GM23338 (cell line): ENCODE measurements at regions not wholly inside any gene's neighbourhood (a gene's known extent, or its start where the extent isn't known, plus 50 kb on each side); places are given as distances from the start of the nearest gene placed in this dataset.

Source experiments
- ATAC-seq: fragments of 200-7000 bp; cut with Tn5 transposase; 3 replicates; pipeline ENCODE4 v1.9.1; 2020
- DNase-seq: peaks from one replicate; pipeline ENCODE4 v3.0.0-alpha.2; 2015; ENCODE audit warnings: low spot score
- H2AFZ ChIP-seq: fragments of 200-600 bp; sonication (generic); 2 replicates; pipeline ENCODE4 v1.8.0; 2016; ENCODE audit warnings: antibody characterized with exemption, mild to moderate bottlenecking, moderate library complexity
- H3F3A ChIP-seq: fragments of 200-600 bp; sonication (generic); replicated peaks from 2 replicates; pipeline ENCODE4 v1.8.0; 2017; ENCODE audit warnings: antibody characterized with exemption, mixed run types, low read depth
- H3K27ac ChIP-seq: fragments of 200-600 bp; sonication (generic); 2 replicates; pipeline ENCODE4 v1.6.1; 2016; ENCODE audit warnings: low read depth
- H3K27me3 ChIP-seq: fragments of 200-600 bp; sonication (generic); 2 replicates; pipeline ENCODE4 v1.8.0; 2016; ENCODE audit warnings: mild to moderate bottlenecking, mixed run types, moderate library complexity; ENCODE audit not compliant: insufficient read depth
- H3K36me3 ChIP-seq: fragments of 200-600 bp; sonication (generic); 2 replicates; pipeline ENCODE4 v1.8.0; 2016; ENCODE audit warnings: mild to moderate bottlenecking; ENCODE audit not compliant: insufficient read depth
- H3K4me1 ChIP-seq: fragments of 200-600 bp; sonication (generic); 2 replicates; pipeline ENCODE4 v1.8.0; 2016; ENCODE audit warnings: mild to moderate bottlenecking, moderate library complexity; ENCODE audit not compliant: insufficient read depth
- H3K4me2 ChIP-seq: fragments of 200-600 bp; sonication (generic); 2 replicates; pipeline ENCODE4 v1.7.1; 2017; ENCODE audit warnings: mixed run types
- H3K4me3 ChIP-seq: fragments of 200-600 bp; sonication (generic); 2 replicates; pipeline ENCODE4 v1.6.1; 2016; ENCODE audit warnings: mixed run types
- H3K79me2 ChIP-seq: fragments of 200-600 bp; sonication (generic); replicated peaks from 2 replicates; pipeline ENCODE4 v1.8.0; 2017; ENCODE audit warnings: mild to moderate bottlenecking; ENCODE audit not compliant: insufficient read depth
- H3K9me2 ChIP-seq: fragments of 200-600 bp; sonication (generic); 2 replicates; pipeline ENCODE4 v1.8.0; 2017; ENCODE audit not compliant: insufficient read depth
- H4K20me1 ChIP-seq: fragments of 200-600 bp; sonication (generic); replicated peaks from 2 replicates; pipeline ENCODE4 v1.8.0; 2017; ENCODE audit warnings: mild to moderate bottlenecking; ENCODE audit not compliant: insufficient read depth
- H3K27ac Mint-ChIP-seq: 2 replicates; pipeline ENCODE4 v1.8.0; 2020; ENCODE audit warnings: inconsistent platforms, mild to moderate bottlenecking, moderate library complexity, mixed read lengths
- H3K27me3 Mint-ChIP-seq: 3 replicates; pipeline ENCODE4 v1.8.0; 2022; ENCODE audit warnings: low read depth, mild to moderate bottlenecking, moderate library complexity, mixed read lengths, inconsistent platforms; ENCODE audit not compliant: insufficient read depth, poor library complexity
- H3K36me3 Mint-ChIP-seq: 3 replicates; pipeline ENCODE4 v1.8.0; 2021; ENCODE audit warnings: low read depth, mild to moderate bottlenecking, inconsistent platforms, moderate library complexity, mixed read lengths
- H3K4me1 Mint-ChIP-seq: 3 replicates; pipeline ENCODE4 v1.8.0; 2020; ENCODE audit warnings: mild to moderate bottlenecking, inconsistent platforms, mixed read lengths
- H3K4me3 Mint-ChIP-seq: 3 replicates; pipeline ENCODE4 v1.8.0; 2021; ENCODE audit warnings: moderate library complexity, mild to moderate bottlenecking, inconsistent platforms, mixed read lengths
- H3K9me3 Mint-ChIP-seq: 3 replicates; pipeline ENCODE4 v1.8.0; 2020; ENCODE audit warnings: moderate library complexity, mild to moderate bottlenecking, inconsistent platforms, mixed read lengths
- CREB1 ChIP-seq: fragments of 250-450 bp; sonication (Bioruptor Pico); IDR thresholded peaks from 2 replicates; pipeline ENCODE4 v1.5.0; 2020; ENCODE audit warnings: low read depth, mild to moderate bottlenecking, moderate library complexity
- CTCF ChIP-seq, 2 experiments: fragments of 200-600 bp in 1 of 2; sonication (generic) in 1 of 2; conservative IDR thresholded peaks; 2 replicates each; pipeline versions ENCODE4 v1.5.1 to v1.6.1; 2016 to 2017; ENCODE audit warnings: antibody characterized with exemption in 2 of 2, low read depth in 2 of 2, mild to moderate bottlenecking in 2 of 2, moderate library complexity in 1 of 2
- ETS1 ChIP-seq: IDR thresholded peaks from 2 replicates; pipeline ENCODE4 v1.6.1; 2016; ENCODE audit warnings: antibody characterized with exemption
- EZH2 ChIP-seq: fragments of 200-600 bp; sonication (generic); IDR thresholded peaks from one replicate; pipeline ENCODE4 v1.8.0; 2017; ENCODE audit warnings: antibody characterized with exemption, mild to moderate bottlenecking, low read depth; ENCODE audit not compliant: unreplicated experiment
- NANOG ChIP-seq: IDR thresholded peaks from 2 replicates; pipeline ENCODE4 v1.6.1; 2016; ENCODE audit warnings: antibody characterized with exemption, borderline replicate concordance
- POLR2AphosphoS5 ChIP-seq: IDR thresholded peaks from 2 replicates; pipeline ENCODE4 v1.6.1; 2016; ENCODE audit warnings: antibody characterized with exemption, low read depth
- REST ChIP-seq: IDR thresholded peaks from one replicate; pipeline ENCODE4 v1.6.1; 2018; ENCODE audit warnings: antibody characterized with exemption; ENCODE audit not compliant: unreplicated experiment
- TF ChIP-seq, protein P1 (sequence below): fragments of 250-450 bp; sonication (Bioruptor Pico); IDR thresholded peaks from 2 replicates; pipeline ENCODE4 v1.5.0; 2020; ENCODE audit warnings: mild to moderate bottlenecking, moderate library complexity

DNA sequence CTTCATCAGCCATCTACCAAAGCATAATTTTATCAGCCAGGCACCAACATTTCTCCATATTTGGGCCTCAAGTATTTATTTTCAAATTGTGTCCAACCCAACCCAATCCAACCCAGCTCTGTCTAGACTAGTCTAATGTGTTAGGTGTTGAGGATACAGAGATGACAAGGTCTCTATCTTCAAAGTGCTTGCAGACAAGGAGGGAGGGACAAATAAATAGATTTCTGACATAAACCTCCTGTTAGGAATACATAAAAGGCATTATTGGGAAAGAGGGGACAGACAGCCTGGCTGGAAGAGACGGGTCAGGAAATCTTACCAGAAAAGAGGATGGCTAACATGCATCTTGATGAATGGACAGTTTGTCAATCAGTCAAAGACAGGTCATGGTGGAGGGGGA lies 115.4 kb upstream of the RPS6KA3 start (continued):
- no peak for TF ChIP-seq ETS1
- no peak for TF ChIP-seq CREB1
- TF ChIP-seq REST, result no peak
- TF ChIP-seq EZH2, result no peak
- TF ChIP-seq NANOG, result no peak
- no peak for TF ChIP-seq POLR2AphosphoS5

DNA sequence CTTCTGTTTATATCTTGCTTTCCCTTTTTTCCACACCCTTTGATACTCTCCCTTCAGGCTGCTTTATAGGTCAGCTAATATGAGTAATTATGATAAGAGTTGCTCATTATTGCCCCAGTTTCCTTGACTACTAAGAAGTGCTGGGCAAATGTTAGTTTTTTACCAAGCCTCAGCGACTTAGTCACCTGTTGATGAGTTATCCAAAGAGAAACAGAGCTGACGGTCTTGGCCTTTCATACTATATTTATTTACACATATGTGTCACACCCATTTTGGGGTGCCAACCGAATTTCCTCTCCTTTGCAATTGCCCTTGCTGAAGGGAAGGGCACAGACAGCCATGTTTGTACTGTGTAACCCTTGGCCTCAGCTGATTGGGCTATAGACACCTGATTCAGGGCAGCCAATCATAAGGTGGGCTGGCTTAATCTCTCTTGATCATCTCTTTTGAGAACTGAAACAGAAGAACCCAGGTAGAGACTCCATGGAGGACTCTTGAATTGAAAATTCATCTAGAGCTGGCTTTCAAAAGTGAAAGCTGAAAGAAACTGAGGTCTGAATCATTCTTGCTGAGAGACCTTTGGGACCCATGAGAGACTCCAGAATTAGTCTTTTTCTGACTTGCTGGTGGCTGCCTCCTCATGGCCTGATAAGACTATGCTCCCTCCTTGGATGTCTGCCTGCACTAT lies 111.7 kb upstream of the RPS6KA3 start:
- H3K4me1 Mint-ChIP-seq, result no peaks in the 10 kb centered on the region; the same call in 2 of the 3 replicates
- no peaks in the 10 kb centered on the region for H3K36me3 Mint-ChIP-seq
- TF ChIP-seq, protein P1, sequence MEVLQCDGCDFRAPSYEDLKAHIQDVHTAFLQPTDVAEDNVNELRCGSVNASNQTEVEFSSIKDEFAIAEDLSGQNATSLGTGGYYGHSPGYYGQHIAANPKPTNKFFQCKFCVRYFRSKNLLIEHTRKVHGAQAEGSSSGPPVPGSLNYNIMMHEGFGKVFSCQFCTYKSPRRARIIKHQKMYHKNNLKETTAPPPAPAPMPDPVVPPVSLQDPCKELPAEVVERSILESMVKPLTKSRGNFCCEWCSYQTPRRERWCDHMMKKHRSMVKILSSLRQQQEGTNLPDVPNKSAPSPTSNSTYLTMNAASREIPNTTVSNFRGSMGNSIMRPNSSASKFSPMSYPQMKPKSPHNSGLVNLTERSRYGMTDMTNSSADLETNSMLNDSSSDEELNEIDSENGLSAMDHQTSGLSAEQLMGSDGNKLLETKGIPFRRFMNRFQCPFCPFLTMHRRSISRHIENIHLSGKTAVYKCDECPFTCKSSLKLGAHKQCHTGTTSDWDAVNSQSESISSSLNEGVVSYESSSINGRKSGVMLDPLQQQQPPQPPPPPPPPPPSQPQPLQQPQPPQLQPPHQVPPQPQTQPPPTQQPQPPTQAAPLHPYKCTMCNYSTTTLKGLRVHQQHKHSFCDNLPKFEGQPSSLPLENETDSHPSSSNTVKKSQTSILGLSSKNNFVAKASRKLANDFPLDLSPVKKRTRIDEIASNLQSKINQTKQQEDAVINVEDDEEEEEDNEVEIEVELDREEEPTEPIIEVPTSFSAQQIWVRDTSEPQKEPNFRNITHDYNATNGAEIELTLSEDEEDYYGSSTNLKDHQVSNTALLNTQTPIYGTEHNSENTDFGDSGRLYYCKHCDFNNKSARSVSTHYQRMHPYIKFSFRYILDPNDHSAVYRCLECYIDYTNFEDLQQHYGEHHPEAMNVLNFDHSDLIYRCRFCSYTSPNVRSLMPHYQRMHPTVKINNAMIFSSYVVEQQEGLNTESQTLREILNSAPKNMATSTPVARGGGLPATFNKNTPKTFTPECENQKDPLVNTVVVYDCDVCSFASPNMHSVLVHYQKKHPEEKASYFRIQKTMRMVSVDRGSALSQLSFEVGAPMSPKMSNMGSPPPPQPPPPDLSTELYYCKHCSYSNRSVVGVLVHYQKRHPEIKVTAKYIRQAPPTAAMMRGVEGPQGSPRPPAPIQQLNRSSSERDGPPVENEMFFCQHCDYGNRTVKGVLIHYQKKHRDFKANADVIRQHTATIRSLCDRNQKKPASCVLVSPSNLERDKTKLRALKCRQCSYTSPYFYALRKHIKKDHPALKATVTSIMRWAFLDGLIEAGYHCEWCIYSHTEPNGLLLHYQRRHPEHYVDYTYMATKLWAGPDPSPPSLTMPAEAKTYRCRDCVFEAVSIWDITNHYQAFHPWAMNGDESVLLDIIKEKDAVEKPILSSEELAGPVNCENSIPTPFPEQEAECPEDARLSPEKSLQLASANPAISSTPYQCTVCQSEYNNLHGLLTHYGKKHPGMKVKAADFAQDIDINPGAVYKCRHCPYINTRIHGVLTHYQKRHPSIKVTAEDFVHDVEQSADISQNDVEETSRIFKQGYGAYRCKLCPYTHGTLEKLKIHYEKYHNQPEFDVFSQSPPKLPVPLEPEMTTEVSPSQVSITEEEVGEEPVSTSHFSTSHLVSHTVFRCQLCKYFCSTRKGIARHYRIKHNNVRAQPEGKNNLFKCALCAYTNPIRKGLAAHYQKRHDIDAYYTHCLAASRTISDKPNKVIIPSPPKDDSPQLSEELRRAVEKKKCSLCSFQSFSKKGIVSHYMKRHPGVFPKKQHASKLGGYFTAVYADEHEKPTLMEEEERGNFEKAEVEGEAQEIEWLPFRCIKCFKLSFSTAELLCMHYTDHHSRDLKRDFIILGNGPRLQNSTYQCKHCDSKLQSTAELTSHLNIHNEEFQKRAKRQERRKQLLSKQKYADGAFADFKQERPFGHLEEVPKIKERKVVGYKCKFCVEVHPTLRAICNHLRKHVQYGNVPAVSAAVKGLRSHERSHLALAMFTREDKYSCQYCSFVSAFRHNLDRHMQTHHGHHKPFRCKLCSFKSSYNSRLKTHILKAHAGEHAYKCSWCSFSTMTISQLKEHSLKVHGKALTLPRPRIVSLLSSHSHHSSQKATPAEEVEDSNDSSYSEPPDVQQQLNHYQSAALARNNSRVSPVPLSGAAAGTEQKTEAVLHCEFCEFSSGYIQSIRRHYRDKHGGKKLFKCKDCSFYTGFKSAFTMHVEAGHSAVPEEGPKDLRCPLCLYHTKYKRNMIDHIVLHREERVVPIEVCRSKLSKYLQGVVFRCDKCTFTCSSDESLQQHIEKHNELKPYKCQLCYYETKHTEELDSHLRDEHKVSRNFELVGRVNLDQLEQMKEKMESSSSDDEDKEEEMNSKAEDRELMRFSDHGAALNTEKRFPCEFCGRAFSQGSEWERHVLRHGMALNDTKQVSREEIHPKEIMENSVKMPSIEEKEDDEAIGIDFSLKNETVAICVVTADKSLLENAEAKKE, result no peak
- TF ChIP-seq CTCF (conservative IDR thresholded peaks at IDR 0.05; ENCODE audit: low read depth in 2 of 2) (no peak), EZH2 (no peak)
- H3K4me3 ChIP-seq, result no peak overlapping the region
- H3K9me3 Mint-ChIP-seq, result no peaks in the 10 kb centered on the region
- H3K79me2 ChIP-seq, result no peaks in the 10 kb centered on the region
- H3K9me2 ChIP-seq, result no peaks in the 10 kb centered on the region
- H2AFZ ChIP-seq, result no peak overlapping the region
- DNase-seq, result no peak
- H3K27ac Mint-ChIP-seq, result no peak overlapping the region
- no peaks in the 10 kb centered on the region for H4K20me1 ChIP-seq
- H3K36me3 ChIP-seq, result no peaks in the 10 kb centered on the region
- H3F3A ChIP-seq, result no peaks in the 10 kb centered on the region
- no peak overlapping the region for H3K4me3 Mint-ChIP-seq
- no peak overlapping the region for H3K27ac ChIP-seq
- no peaks in the 10 kb centered on the region for H3K27me3 Mint-ChIP-seq
- no peaks in the 10 kb centered on the region for H3K27me3 ChIP-seq
- H3K4me2 ChIP-seq, result no peak overlapping the region
- H3K4me1 ChIP-seq, result no peaks in the 10 kb centered on the region
- no peak for ATAC-seq
